NOMO-1 (cell line): ENCODE measurements at regions not wholly inside any gene's neighbourhood (a gene's known extent, or its start where the extent isn't known, plus 50 kb on each side); places are given as distances from the start of the nearest gene placed in this dataset.
"Not testable (repeated sequence)": the region's sequence is repeated elsewhere in the genome, so short reads cannot be mapped to it uniquely, and the experiment has no call there.

ENCODE experiments used
- DNase-seq, 2 experiments: peaks; one replicate each; lab custom pipeline; 2025; ENCODE audit not compliant: unreplicated experiment in 2 of 2; lab: John Stamatoyannopoulos, UW

- DNase-seq: no peak
These were observed 987.9 kb downstream of the EPHA7 start for GRCh38 chr6:92431502-92431901.

GRCh38 chr6:92428448-92428847 is 990.9 kb downstream of the EPHA7 start:
- no peak for DNase-seq

- DNase-seq: no peak
These were observed 991.9 kb downstream of the EPHA7 start for GRCh38 chr6:92427453-92427852.

- DNase-seq: no peak
These were observed 1003.7 kb downstream of the EPHA7 start for GRCh38 chr6:92415656-92416055.

DNA sequence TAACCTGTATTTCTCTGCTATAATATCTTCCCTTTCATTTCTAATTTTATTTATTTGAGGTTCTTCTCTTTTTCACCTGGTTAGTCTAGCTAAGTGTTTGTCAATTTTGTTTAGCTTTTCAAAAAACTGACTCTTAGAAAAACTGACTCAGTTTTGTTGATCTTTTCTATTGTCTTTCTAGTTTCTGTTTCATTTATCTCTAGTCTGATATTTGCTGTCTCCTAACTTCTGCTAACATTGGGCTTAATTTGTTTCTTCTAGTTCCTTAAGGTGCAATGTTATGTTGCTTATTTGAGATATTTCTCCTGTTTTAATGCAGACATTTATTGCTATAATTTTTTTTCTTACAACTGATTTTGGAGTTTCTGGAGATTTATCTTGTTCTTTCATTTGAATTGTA is 1011.0 kb downstream of the EPHA7 start:
- no peak for DNase-seq

DNA sequence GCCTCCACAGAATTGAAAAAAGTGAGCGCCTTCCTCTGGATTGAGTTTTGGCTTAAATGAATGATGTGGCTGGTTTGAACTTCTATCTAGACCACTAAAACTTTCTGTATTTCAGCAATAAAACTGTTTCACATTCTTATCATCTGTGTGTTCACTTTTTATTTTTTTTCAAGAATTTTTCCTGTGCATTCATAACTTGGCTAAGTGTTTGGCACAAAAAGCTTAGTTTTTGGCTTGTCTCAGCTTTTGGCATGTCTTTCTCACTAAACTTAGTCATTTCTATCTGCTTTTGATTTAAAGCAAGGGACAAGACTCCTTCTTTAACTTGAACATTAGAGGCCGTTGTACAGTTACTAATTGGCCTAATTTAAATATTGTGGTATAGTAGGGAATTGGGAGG is 1015.1 kb downstream of the EPHA7 start:
- no peak for DNase-seq

GRCh38 chr6:92399911-92400310 is 1019.4 kb downstream of the EPHA7 start:
- DNase-seq: no peak

DNA sequence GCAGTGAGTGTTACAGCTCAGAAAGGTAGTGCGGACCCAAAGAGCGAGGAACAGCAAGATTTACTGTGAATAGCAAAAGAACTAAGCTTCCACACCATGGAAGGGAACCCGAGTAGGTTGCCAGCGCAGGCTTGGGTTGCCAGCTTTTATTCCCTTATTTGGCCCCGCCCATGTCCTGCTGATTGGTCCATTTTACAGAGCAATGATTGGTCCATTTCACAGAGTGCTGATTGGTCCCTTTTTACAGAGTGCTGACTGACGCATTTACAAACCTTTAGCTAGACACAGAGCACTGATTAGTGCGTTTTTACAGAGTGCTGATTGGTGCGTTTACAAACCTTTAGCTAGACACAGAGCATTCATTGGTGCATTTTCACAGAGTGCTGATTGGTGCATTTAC is 1030.7 kb downstream of the EPHA7 start:
- not testable (repeated sequence) for DNase-seq

GRCh38 chr6:92380803-92381601 is 1038.4 kb downstream of the EPHA7 start:
- DNase-seq: no peak

- no peak for DNase-seq
These were observed 1042.2 kb downstream of the EPHA7 start for GRCh38 chr6:92377137-92377536.

DNA sequence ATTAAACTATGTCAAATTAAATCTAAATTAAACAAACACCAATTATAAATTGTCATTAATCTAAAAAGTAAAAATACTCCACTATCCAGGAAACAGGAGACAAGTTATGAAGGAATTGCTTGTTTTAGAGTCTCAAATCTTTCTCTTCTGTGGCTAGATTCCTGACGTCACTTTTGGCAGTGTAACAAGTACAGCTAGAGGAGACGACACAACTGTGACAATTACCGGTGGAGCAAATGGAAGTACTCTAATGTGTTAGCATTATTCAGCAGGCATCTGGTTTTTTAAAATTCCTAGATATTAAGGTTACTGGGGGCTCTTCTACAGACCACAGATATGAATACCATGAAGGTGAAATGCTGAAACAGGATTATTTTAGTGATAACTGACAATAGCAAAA is 1042.7 kb downstream of the EPHA7 start:
- DNase-seq: no peak

GRCh38 chr6:92371211-92372208 is 1047.8 kb downstream of the EPHA7 start:
- no peak for DNase-seq

GRCh38 chr6:92369309-92369708 is 1050.0 kb downstream of the EPHA7 start:
- no peak for DNase-seq

DNA sequence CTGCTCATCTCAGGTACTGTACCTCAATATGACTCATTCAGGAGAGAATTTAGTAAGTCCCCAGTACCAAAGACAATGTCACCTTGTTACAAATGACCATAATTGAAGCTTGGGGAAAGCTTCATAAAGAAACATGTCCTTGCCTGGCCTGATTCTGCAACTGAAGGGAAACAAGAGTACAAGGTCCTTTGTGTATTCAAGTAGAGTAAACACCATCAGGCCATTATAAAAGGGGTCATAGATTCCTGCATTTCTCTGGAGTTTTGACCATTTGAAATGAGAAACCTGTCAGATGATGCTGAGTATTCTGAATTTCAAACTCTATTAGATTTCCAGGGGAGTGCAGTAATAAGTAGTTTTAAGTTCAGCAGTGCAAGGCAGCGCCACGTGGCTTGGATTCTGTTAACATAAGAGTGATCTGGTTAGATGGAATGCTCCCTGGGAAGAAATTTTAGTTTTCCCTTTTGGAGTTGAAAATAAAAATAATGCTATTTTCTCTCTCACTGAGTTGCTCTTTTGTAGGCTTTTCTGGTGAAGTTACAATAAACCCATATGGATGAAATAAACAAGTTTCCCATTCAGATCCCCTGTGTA is 1054.3 kb downstream of the EPHA7 start:
- no peak for DNase-seq

DNA sequence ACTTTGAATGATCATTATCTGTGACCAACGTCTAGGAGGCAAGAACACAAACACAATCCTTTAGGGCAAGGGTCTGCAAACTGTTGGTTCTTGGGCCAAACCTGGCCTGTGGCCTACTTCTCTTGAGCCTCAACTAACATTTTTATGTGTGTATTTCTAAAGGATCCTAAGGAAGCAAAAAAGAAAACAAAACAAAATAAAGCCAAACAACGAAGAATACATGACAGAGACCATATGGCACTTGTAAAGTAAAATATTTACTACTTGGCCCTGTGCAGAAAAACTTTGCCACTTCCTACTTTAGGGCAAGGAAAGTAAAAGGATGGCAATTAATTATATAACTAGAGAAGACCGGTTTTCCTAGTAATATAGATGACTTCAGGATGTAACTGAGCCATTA is 1056.2 kb downstream of the EPHA7 start:
- DNase-seq: no peak

DNA sequence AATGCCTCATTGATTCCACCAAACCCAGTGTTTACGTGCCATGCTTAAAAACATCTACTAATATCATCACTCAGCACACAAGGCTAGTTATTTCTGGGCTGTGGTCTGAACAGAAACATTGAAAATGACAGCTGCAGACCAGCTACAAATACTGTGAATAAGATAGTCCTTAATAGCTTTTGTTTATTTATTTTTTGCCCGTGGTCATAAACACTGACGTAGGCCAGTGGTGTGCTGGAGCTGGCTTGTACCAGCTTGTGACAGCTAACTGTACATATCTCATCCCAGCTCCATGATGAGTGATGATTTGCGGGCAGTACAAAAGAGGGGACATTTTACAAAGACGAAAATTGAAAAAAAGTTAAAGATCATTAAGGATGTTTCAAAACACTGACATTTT is 1057.0 kb downstream of the EPHA7 start:
- DNase-seq: no peak

- DNase-seq: no peak
These were observed 1057.4 kb downstream of the EPHA7 start for GRCh38 chr6:92361990-92362389.

DNA sequence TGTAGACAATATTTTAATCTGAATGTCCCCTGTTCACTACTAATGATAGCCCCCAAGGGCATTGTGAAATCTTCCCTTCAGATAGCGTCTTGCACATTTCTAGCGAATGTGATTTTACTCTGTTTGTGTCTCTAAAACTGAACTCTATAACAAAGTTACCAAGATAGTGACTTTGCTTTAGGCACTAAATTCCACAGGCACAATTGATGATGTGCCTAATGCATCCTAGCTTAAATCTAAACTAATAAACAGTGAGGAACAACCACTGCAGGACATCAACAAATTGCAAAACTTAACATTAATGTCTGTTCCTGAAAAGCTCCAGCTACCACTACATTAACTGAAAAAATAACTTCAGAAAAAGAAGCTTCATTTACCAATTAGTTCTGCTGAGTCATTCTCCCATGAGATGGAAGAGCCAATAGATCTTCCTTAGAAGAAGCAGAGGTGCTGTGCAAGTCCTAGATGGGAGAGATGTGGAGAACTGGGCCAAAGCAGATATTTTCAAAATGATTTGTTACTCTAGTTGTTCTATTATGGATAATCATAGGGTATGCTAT is 1065.0 kb downstream of the EPHA7 start:
- DNase-seq: no peak

GRCh38 chr6:92352130-92352529 is 1067.2 kb downstream of the EPHA7 start:
- DNase-seq: no peak

- DNase-seq: no peak
These were observed 1078.2 kb downstream of the EPHA7 start for GRCh38 chr6:92341201-92341600.
